ENCODE measurements at regions not wholly inside any gene's neighbourhood (a gene's known extent, or its start where the extent isn't known, plus 50 kb on each side); places are given as distances from the start of the nearest gene placed in this dataset.
"Not testable (repeated sequence)": the region's sequence is repeated elsewhere in the genome, so short reads cannot be mapped to it uniquely, and the experiment has no call there.

GRCh38 chr18:43819873-43820272, 542.6 kb upstream of the SYT4 start:
- no peak for DNase-seq

GRCh38 chr18:43825768-43826167, 548.5 kb upstream of the SYT4 start:
- no peak for DNase-seq

GRCh38 chr18:43826215-43826614, 548.9 kb upstream of the SYT4 start:
- no peak for DNase-seq

GRCh38 chr18:43827311-43827710, 550.0 kb upstream of the SYT4 start:
- no peak for DNase-seq

- DNase-seq: no peak
Measured at GRCh38 chr18:43830303-43830702, 553.0 kb upstream of the SYT4 start.

- DNase-seq: no peak
Measured at GRCh38 chr18:43830947-43831346, 553.7 kb upstream of the SYT4 start.

DNA sequence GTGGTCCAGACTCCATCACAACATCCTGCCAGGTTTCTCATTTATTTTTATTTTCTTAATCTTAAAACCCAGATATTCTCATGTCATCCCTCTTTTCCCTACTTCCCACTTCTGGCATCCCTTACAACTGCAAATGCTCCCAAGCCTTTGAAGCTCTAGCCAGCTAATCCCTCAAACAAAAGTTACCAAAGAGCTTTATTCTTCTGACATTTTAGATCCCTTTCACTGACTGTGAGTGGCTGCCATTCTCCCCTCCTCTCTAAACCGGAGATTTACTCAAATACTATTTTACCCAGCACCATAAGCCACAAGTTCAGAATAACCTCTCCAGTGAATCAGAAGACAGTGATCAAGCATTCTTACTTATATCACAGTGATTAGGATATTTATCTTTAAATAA, 569.0 kb upstream of the SYT4 start:
- DNase-seq: no peak

- DNase-seq: no peak
Measured at GRCh38 chr18:43847164-43848091, 570.1 kb upstream of the SYT4 start.

GRCh38 chr18:43849831-43850230, 572.5 kb upstream of the SYT4 start:
- DNase-seq: not testable (repeated sequence)

GRCh38 chr18:43855376-43855775, 578.1 kb upstream of the SYT4 start:
- DNase-seq: no peak

GRCh38 chr18:43863180-43863579, 585.9 kb upstream of the SYT4 start:
- no peak for DNase-seq

DNA sequence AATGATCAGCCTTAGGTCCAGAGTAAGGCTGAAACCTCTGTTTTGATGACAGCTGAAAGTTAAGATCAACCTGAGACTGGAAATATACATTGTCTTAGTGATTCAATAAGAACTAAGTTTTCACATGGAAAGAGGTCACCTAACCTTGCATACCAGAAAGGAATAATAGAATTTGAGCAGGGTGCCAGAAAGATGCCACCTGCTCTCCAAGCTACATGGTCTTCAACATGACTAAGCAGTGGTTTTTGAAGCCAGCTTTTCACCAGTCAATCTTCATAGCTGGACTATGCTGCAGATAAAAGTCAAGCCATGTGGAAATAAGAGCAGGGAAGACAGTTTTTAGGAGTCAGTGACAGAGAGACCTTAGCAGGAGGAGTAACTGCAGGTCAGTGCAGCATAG, 589.4 kb upstream of the SYT4 start:
- DNase-seq: no peak

DNA sequence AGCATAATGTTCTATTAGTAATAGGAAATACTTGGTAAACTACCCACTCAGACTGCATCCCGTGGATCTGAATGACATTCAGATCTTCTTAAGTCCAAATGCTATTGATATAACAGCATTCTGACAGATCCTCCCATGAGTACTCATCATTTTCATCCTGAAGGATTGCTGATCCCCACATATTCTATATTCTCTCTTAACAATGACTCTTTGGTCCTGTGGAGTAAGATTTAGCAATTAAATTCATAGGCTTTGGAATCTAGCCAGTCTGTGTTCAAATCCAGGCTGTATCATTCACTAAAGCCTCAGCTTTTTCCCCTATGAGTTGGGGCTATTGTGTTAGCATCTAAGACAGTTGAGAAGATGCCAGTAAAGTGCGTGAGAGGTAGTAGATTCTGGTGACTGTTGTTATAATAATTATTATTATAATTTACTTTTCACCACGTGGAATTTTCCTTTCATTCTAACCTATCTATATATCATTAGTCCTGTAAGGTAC, 591.3 kb upstream of the SYT4 start:
- DNase-seq: no peak

DNA sequence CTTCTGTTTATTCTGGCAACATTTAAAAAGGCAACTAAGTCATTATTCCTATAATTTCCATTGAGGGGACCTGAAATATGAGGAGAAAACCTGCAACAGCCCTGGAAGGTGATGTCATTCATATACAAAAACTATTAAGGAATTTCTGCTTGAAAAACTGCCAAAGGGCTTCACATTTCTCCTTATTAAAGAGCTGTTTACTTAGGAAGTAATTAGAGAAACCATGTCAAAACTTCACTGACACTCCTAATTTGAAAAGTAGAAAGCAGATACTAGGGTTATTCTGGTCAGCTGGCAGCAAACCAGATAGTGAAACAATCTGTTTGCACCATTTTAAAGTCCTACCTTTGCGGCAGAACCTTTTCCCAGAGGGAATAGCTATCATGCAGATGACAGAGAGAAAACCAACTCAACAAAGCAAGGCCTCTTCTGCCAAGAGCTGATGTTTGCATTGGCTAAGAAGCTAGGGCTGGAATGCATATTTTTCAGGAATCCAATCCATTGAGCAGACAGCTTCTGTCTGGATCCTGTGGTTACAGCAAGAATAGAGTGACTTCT, 592.2 kb upstream of the SYT4 start:
- no peak for DNase-seq

GRCh38 chr18:43870626-43871025, 593.3 kb upstream of the SYT4 start:
- DNase-seq: no peak

DNA sequence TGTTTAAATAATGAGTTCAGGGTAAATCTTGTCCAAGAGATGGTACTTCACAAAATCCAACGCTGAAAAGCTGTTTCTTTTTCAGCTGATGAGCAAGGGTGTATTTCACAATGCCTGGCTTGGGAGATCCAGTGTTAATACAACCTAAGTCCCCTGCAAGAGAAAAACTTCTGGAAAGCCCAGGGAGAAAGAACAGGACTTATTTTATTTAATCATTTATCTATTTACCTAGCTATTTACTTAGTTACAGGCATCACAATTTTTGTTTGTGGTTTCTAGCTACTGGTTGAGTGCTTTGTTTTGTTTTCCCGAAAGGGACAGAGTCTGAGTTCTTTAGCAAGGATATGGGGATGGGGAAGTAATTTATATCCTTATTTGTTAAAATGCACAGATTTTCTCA, 598.2 kb upstream of the SYT4 start:
- DNase-seq: no peak

DNA sequence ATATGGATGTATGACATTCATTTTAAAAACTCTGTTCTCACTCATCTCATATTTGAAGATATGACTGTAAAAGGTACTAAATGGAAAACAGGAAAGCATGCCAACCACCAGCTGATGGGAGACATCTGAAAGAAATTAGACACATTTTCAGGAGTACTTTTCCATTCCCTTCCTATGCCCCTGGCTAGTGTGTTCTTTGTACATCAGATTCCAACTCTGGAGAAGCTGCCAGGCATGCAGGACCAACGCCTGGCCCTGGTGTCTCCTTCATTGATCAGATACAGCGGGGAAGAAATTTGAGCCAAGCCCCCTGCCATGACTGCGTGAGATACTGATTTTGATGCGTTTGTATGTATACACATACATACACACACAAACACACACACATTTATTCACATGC, 599.0 kb upstream of the SYT4 start:
- DNase-seq: no peak

GRCh38 chr18:43876748-43877147, 599.5 kb upstream of the SYT4 start:
- DNase-seq: no peak

GRCh38 chr18:43877616-43878321, 600.5 kb upstream of the SYT4 start:
- DNase-seq: no peak

DNA sequence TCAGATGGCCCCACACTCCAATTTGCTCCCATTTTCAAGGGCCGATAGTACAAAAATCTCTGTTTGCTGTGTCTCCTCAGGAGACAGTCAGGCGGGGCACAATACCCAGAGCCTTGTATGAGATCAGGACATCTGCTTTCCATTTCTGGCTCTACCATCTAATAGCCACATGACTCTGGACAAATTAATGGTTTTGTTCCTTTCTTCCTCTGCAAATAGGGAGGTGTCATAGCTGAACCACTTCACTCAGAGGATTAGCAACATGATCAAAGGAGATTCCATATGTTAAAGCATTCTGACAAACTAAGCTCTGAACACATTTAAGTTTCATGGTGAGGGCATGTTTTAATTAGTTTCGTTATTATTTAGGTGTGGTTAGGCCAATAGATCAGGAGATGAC, 602.1 kb upstream of the SYT4 start:
- DNase-seq: no peak

- DNase-seq: no peak
Measured at GRCh38 chr18:43882358-43883055, 605.2 kb upstream of the SYT4 start.

DNA sequence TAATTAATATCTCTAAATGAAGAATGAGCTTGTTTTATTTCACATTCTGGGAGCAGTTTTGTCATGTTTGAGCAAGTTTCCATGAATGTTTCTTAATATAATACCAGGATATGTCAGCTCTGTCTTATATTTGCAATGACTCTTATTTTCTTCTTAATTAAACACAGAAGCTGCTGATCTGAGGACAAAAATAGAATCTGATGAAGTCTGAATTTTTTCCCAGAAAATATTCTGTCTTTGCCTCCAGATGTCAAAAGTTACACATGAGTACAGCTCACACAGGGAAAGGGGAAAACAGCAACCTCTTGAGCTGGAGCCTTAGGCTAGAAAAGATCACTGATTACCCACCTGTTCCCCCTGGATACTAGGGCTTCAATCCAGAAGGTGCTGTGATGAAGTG, 606.6 kb upstream of the SYT4 start:
- no peak for DNase-seq

- no peak for DNase-seq
Measured at GRCh38 chr18:43886341-43886740, 609.1 kb upstream of the SYT4 start.
